HCT116 (cell line): ENCODE measurements at regions not wholly inside any gene's neighbourhood (a gene's known extent, or its start where the extent isn't known, plus 50 kb on each side); places are given as distances from the start of the nearest gene placed in this dataset.

Experiments
- ATAC-seq: fragments of 200-7000 bp; cut with Tn5 transposase; 2 replicates; pipeline ENCODE4 v1.9.1; 2020; ENCODE audit warnings: mild to moderate bottlenecking, moderate library complexity
- BruUV-seq: library from RNA; stranded (reverse); fragments of 400-500 nt; replicated peaks from 2 replicates; lab custom pipeline; 2021; lab: Mats Ljungman, UMichigan
- CTCF ChIA-PET: fragments of 300-600 bp; sonication (Branson Sonifier 250); formaldehyde crosslinking; loops from one replicate; lab custom pipeline; 2021; ENCODE audit warnings: antibody characterized with exemption; lab: Charles Lee
- POLR2A ChIA-PET: fragments of 300-600, 350-600 bp; sonication (Branson Sonifier 250); formaldehyde crosslinking; loops from one replicate; lab custom pipeline; 2021; ENCODE audit warnings: antibody characterized with exemption; lab: Charles Lee
- RAD21 ChIA-PET, 2 experiments: fragments of 300-600 bp; sonication (Branson Sonifier 250); formaldehyde crosslinking; loops; one replicate each; lab custom pipeline; 2023; ENCODE audit warnings: low total read pairs in 2 of 2; ENCODE audit not compliant: uncharacterized antibody in 2 of 2, unreplicated experiment in 2 of 2, low non-redundant PET in 1 of 2; lab: Charles Lee
- DNase-seq: peaks from one replicate; pipeline ENCODE4 v3.0.0-alpha.2; 2010; ENCODE audit warnings: low read depth, low spot score
- H2AFZ ChIP-seq: fragments of 200-600 bp; shearing (Covaris generic), sonication (generic); 2 replicates; pipeline ENCODE4 v1.6.1; 2017; ENCODE audit warnings: low read depth, mixed run types, mixed read lengths, antibody characterized with exemption, low read length; ENCODE audit not compliant: poor library complexity, severe bottlenecking
- H3K27ac ChIP-seq: 2 replicates; pipeline ENCODE4 v1.5.1; 2012; ENCODE audit warnings: low read depth, low read length
- H3K27me3 ChIP-seq: fragments of 200-600 bp; sonication (generic); 2 replicates; pipeline ENCODE4 v1.6.1; 2016; ENCODE audit warnings: mixed run types, low read length, mixed read lengths; ENCODE audit not compliant: insufficient read depth
- H3K36me3 ChIP-seq, 2 experiments: fragments of 200-500 bp in 1 of 2; fragments of 200-600 bp in 1 of 2; sonication (Bioruptor generic) in 1 of 2; sonication (generic) in 1 of 2; 2 replicates each; pipeline versions ENCODE4 v1.5.1 to v1.6.1; 2014 to 2016; ENCODE audit warnings: low read length in 2 of 2, inconsistent platforms in 1 of 2, mixed read lengths in 1 of 2, mixed run types in 1 of 2; ENCODE audit not compliant: insufficient read depth in 2 of 2, control insufficient read depth in 1 of 2
- H3K4me1 ChIP-seq, 2 experiments: fragments of 200-600 bp in 1 of 2; sonication (generic) in 1 of 2; 2 replicates each; pipeline versions ENCODE4 v1.5.1 to v1.6.1; 2012 to 2017; ENCODE audit warnings: low read length in 2 of 2, inconsistent platforms in 1 of 2, mild to moderate bottlenecking in 1 of 2, mixed read lengths in 1 of 2, mixed run types in 1 of 2, moderate library complexity in 1 of 2; ENCODE audit not compliant: insufficient read depth in 2 of 2, control insufficient read depth in 1 of 2
- H3K4me2 ChIP-seq: fragments of 200-600 bp; sonication (generic); 2 replicates; pipeline ENCODE4 v1.6.1; 2017; ENCODE audit warnings: mixed run types, low read length, mixed read lengths
- H3K4me3 ChIP-seq, 2 experiments: fragments of 200-600 bp in 1 of 2; sonication (generic) in 1 of 2; replicated peaks in 1 of 2; 2 replicates each; pipeline ENCODE4 v1.5.1; 2011 to 2016; ENCODE audit warnings: low read length in 2 of 2, control low read depth in 1 of 2, low read depth in 1 of 2, mild to moderate bottlenecking in 1 of 2, mixed read lengths in 1 of 2, mixed run types in 1 of 2
- H3K79me2 ChIP-seq: fragments of 200-600 bp; sonication (generic); 2 replicates; pipeline ENCODE4 v1.6.1; 2017; ENCODE audit warnings: mild to moderate bottlenecking, mixed run types, low read length, moderate library complexity, mixed read lengths; ENCODE audit not compliant: insufficient read depth
- H3K9ac ChIP-seq: fragments of 200-600 bp; sonication (generic); 2 replicates; pipeline ENCODE4 v1.6.1; 2016; ENCODE audit warnings: low read length, mixed read lengths
- H3K9me2 ChIP-seq: fragments of 200-600 bp; sonication (generic), shearing (Covaris generic); 2 replicates; pipeline ENCODE4 v1.6.1; 2017; ENCODE audit warnings: mixed run types, mild to moderate bottlenecking, moderate library complexity; ENCODE audit not compliant: insufficient read depth
- H3K9me3 ChIP-seq, 2 experiments: fragments of 200-500 bp in 1 of 2; fragments of 200-600 bp in 1 of 2; sonication (Bioruptor generic) in 1 of 2; sonication (generic) in 1 of 2; 2 replicates each; pipeline ENCODE4 v1.6.1; 2014 to 2017; ENCODE audit warnings: low read length in 2 of 2, mixed read lengths in 2 of 2, inconsistent platforms in 1 of 2, low read depth in 1 of 2, mild to moderate bottlenecking in 1 of 2, mixed run types in 1 of 2, moderate library complexity in 1 of 2; ENCODE audit not compliant: control insufficient read depth in 1 of 2, insufficient read depth in 1 of 2
- H4K20me1 ChIP-seq: fragments of 200-600 bp; sonication (generic), shearing (Covaris generic); 2 replicates; pipeline ENCODE4 v1.6.1; 2017; ENCODE audit warnings: mixed run types, mild to moderate bottlenecking, moderate library complexity; ENCODE audit not compliant: insufficient read depth
- ATF3 ChIP-seq: IDR thresholded peaks from 2 replicates; pipeline ENCODE4 v1.6.1; 2012
- CBX3 ChIP-seq: IDR thresholded peaks from 2 replicates; pipeline ENCODE4 v1.6.1; 2012; ENCODE audit warnings: low read depth
- CTCF ChIP-seq, 3 experiments: fragments of 200-600 bp in 1 of 3; sonication (generic) in 1 of 3; IDR thresholded peaks in 2 of 3; conservative IDR thresholded peaks in 1 of 3; 2 replicates each; pipeline ENCODE4 v1.5.1; 2012 to 2017; ENCODE audit warnings: low read depth in 2 of 3, low read length in 2 of 3, antibody characterized with exemption in 1 of 3, borderline replicate concordance in 1 of 3, control low read depth in 1 of 3, mild to moderate bottlenecking in 1 of 3, mixed read lengths in 1 of 3, mixed run types in 1 of 3, moderate library complexity in 1 of 3; ENCODE audit not compliant: insufficient read depth in 1 of 3
- EGR1 ChIP-seq: IDR thresholded peaks from 2 replicates; pipeline ENCODE4 v1.6.1; 2012; ENCODE audit warnings: low read depth
- EZH2 ChIP-seq: fragments of 200-600 bp; sonication (generic); IDR thresholded peaks from 2 replicates; pipeline ENCODE4 v1.6.1; 2017; ENCODE audit warnings: antibody characterized with exemption, mixed run types
- FOSL1 ChIP-seq: IDR thresholded peaks from 2 replicates; pipeline ENCODE4 v1.6.1; 2012; ENCODE audit warnings: low read depth
- JUND ChIP-seq: IDR thresholded peaks from 2 replicates; pipeline ENCODE4 v1.6.1; 2012
- POLR2A ChIP-seq: IDR thresholded peaks from 2 replicates; pipeline ENCODE4 v1.7.0; 2011; ENCODE audit warnings: borderline replicate concordance; ENCODE audit not compliant: insufficient read depth, insufficient read length; ENCODE audit errors: extremely low read depth
- POLR2AphosphoS5 ChIP-seq: IDR thresholded peaks from 2 replicates; pipeline ENCODE4 v1.6.1; 2011; ENCODE audit warnings: mild to moderate bottlenecking, low read depth, low read length, moderate library complexity
- RAD21 ChIP-seq: IDR thresholded peaks from 2 replicates; pipeline ENCODE4 v1.6.1; 2012; ENCODE audit warnings: low read depth, mild to moderate bottlenecking
- SIN3A ChIP-seq: IDR thresholded peaks from 2 replicates; pipeline ENCODE4 v1.6.1; 2012; ENCODE audit warnings: low read depth
- SP1 ChIP-seq: IDR thresholded peaks from 2 replicates; pipeline ENCODE4 v1.6.1; 2012; ENCODE audit warnings: low read depth
- SRF ChIP-seq: IDR thresholded peaks from 2 replicates; pipeline ENCODE4 v1.6.1; 2012; ENCODE audit warnings: low read depth
- TCF7L2 ChIP-seq: IDR thresholded peaks from 2 replicates; pipeline ENCODE4 v1.7.0; 2011; ENCODE audit warnings: borderline replicate concordance, inconsistent platforms; ENCODE audit not compliant: insufficient read depth, insufficient read length; ENCODE audit errors: extremely low read depth
- YY1 ChIP-seq: IDR thresholded peaks from 2 replicates; pipeline ENCODE4 v1.6.1; 2011; ENCODE audit warnings: low read length, low read depth, moderate library complexity, mild to moderate bottlenecking; ENCODE audit not compliant: insufficient replicate concordance; ENCODE audit errors: extremely low read depth
- ZFX ChIP-seq: fragments of 450-650 bp; IDR thresholded peaks from 2 replicates; pipeline ENCODE4 v1.6.1; 2017
- intact Hi-C: fragments of 100-400 bp; cut with micrococcal nuclease; formaldehyde crosslinking; loops from 2 replicates; pipeline ENCODE4 v1.10.0; 2022
- TF ChIP-seq, protein P1 (sequence below): IDR thresholded peaks from 2 replicates; pipeline ENCODE4 v1.6.1; 2012; ENCODE audit warnings: low read depth

DNA sequence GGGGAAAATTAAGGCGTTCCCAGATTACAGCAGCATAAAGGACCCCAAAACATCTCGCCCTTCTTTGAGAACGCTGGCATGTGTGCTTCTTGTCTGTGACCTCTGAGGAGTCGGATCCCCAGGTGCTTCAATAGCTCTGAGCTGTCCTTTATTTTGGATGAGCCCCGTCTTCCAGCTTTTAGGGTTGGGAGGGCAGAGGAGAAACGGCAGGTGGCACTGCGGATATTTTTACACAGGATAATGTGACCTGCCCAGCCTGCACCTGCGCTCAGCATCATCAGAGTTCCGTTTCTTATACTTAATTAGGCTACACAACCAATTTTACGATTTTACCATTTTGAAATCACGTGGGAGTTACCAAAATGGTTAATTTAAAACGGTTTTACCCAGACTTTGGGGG is 147.7 kb upstream of the RPS6KA2 start:
- Histone ChIP-seq H3K9ac (no peak overlapping the region), H2AFZ (no peak overlapping the region), H4K20me1 (no peaks in the 10 kb centered on the region), H3K79me2 (no peaks in the 10 kb centered on the region), H3K36me3 (no peaks in the 10 kb centered on the region), H3K27ac (no peak overlapping the region)
- DNase-seq (no peak), ATAC-seq (peak; percentile 60)
- CTCF ChIA-PET = interaction anchor here (0.6 to 3.0 kb wide), 24 partner anchors 9 to 618 kb away, joined by 3 to 28 read pairs (median 4); partner anchors contain the start of genes CEP43, RNASET2 and UNC93A
- intact Hi-C loops = loop anchor here (1.0 to 10.0 kb wide), 6 partner anchors 177 to 510 kb away; no protein-coding TSS in a partner anchor
- TF ChIP-seq SRF (no peak), YY1 (no peak), TCF7L2 (no peak), POLR2AphosphoS5 (no peak), ATF3 (no peak), CBX3 (no peak), SP1 (no peak), EZH2 (no peak), CTCF (IDR thresholded peaks at IDR 0.05 in 2 of 3, conservative IDR thresholded peaks at IDR 0.05 in 1 of 3; ENCODE audit: borderline replicate concordance in 1 of 3, insufficient read depth in 1 of 3, low read depth in 2 of 3, low read length in 2 of 3) (no peak), POLR2A (no peak), RAD21 (no peak), SIN3A (no peak), ZFX (no peak), EGR1 (no peak), FOSL1 (no peak), JUND (no peak)
- TF ChIP-seq, protein P1, sequence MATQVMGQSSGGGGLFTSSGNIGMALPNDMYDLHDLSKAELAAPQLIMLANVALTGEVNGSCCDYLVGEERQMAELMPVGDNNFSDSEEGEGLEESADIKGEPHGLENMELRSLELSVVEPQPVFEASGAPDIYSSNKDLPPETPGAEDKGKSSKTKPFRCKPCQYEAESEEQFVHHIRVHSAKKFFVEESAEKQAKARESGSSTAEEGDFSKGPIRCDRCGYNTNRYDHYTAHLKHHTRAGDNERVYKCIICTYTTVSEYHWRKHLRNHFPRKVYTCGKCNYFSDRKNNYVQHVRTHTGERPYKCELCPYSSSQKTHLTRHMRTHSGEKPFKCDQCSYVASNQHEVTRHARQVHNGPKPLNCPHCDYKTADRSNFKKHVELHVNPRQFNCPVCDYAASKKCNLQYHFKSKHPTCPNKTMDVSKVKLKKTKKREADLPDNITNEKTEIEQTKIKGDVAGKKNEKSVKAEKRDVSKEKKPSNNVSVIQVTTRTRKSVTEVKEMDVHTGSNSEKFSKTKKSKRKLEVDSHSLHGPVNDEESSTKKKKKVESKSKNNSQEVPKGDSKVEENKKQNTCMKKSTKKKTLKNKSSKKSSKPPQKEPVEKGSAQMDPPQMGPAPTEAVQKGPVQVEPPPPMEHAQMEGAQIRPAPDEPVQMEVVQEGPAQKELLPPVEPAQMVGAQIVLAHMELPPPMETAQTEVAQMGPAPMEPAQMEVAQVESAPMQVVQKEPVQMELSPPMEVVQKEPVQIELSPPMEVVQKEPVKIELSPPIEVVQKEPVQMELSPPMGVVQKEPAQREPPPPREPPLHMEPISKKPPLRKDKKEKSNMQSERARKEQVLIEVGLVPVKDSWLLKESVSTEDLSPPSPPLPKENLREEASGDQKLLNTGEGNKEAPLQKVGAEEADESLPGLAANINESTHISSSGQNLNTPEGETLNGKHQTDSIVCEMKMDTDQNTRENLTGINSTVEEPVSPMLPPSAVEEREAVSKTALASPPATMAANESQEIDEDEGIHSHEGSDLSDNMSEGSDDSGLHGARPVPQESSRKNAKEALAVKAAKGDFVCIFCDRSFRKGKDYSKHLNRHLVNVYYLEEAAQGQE = no peak
- TF ChIP-seq, all 23 proteins: peak for 0
- no TSS peak for BruUV-seq
- H3K9me3 ChIP-seq = no peaks in the 10 kb centered on the region
- POLR2A ChIA-PET = interaction anchor here (1.9 kb wide), 1 partner anchor 215 kb away, joined by 4 read pairs; no protein-coding TSS in a partner anchor
- no peaks in the 10 kb centered on the region for H3K27me3 ChIP-seq
- no peaks in the 10 kb centered on the region for H3K9me2 ChIP-seq
- H3K4me3 ChIP-seq = no peak overlapping the region
- RAD21 ChIA-PET = interaction anchor here (0.6 to 4.3 kb wide), 7 partner anchors 12 to 367 kb away, joined by 3 to 13 read pairs (median 6); partner anchors contain the start of gene RPS6KA2 (in 1 of the 2)
- peak overlapping the region; percentile 21 for H3K4me2 ChIP-seq
- peaks cover 0 to 15% of the 10 kb centered on the region in 2 experiments; a peak in 1 of 4 replicates for H3K4me1 ChIP-seq
